ENCODE measurements at regions not wholly inside any gene's neighbourhood (a gene's known extent, or its start where the extent isn't known, plus 50 kb on each side); places are given as distances from the start of the nearest gene placed in this dataset.

DNA sequence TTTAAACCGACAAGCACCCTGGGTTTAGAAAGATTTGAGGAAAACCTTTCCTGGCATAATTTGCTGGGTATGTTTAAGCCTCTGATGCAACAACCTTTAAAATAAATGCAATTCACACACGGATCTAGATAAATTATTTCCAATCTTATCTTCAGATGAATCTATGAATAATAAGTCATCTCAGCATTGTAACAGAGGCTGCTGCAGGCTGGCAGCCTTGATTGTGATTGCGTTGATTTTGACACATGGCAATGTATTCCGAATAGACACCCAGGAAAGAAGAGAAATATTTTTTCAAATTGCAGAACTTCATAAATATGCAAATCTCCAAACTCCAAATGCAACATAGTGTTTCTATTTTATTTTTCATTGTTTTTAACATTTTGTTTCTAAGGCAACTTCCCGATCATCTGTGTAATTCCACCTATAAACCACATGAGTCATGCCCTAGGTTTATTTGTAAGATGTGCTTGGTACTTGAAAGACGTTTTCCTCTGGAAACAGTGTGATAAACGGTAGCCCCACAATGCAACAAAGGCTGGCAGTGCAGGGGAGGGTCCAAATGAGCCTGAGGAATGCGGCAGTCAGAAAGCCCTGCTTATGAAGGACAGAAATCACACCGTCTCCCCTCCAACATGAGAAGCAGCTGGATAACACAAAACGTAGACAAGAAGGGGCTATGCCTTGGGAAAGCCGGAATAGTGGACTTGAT, 359.0 kb downstream of the BRD1 start:
- Histone ChIP-seq H4K8ac (ENCODE audit: low read depth in 2 of 2, low read length in 2 of 2) (no peak overlapping the region), H3K4me3 (ENCODE audit: insufficient read depth, low read depth, low read length) (no peak overlapping the region), H3K9me3 (ENCODE audit: control insufficient read depth, insufficient read depth, low read length) (peaks cover 56% of the 10 kb centered on the region), H3K9me1 (ENCODE audit: insufficient read depth, low read length) (no peaks in the 10 kb centered on the region), H3K14ac (replicated peaks; ENCODE audit: low read depth, low read length) (no peak overlapping the region), H2BK5ac (ENCODE audit: low read depth, low read length, poor library complexity, severe bottlenecking) (no peak overlapping the region), H4K91ac (ENCODE audit: insufficient read depth, low read depth, low read length) (no peak overlapping the region), H3K36me3 (ENCODE audit: control insufficient read depth, insufficient read depth, low read length) (no peaks in the 10 kb centered on the region), H3K18ac (ENCODE audit: low read depth, low read length) (no peak overlapping the region), H2AFZ (replicated peaks; ENCODE audit: low read length, poor library complexity) (no peak overlapping the region), H4K20me1 (ENCODE audit: insufficient read depth, low read length) (no peaks in the 10 kb centered on the region), H3K4me2 (ENCODE audit: low read depth, low read length) (no peak overlapping the region), H3K79me1 (ENCODE audit: low read depth in 1 of 2, low read length in 2 of 2) (no peaks in the 10 kb centered on the region), H2BK120ac (ENCODE audit: low read depth, low read length) (no peak overlapping the region), H3K27me3 (ENCODE audit: control insufficient read depth, insufficient read depth, low read length) (no peaks in the 10 kb centered on the region), H3K23ac (ENCODE audit: low read depth, low read length) (no peak overlapping the region), H2BK15ac (ENCODE audit: low read depth, low read length) (no peak overlapping the region), H3K4me1 (ENCODE audit: control insufficient read depth, insufficient read depth, low read length) (no peaks in the 10 kb centered on the region), H3K9ac (ENCODE audit: low read depth, low read length) (no peak overlapping the region), H2AK5ac (ENCODE audit: low read depth, low read length) (no peak overlapping the region), H3K56ac (ENCODE audit: extremely low read depth, insufficient read depth, low read length) (no peak overlapping the region), H3K27ac (ENCODE audit: insufficient read depth, low read length) (no peak overlapping the region), H3K4ac (ENCODE audit: low read depth, low read length) (no peak overlapping the region), H2AK9ac (replicated peaks; ENCODE audit: low read depth, low read length, poor library complexity) (no peak overlapping the region), H2BK20ac (ENCODE audit: low read depth, low read length) (no peak overlapping the region), H4K5ac (ENCODE audit: low read depth, low read length) (no peak overlapping the region)
- dilution Hi-C loops (cut with HindIII; ENCODE audit: low sequenced_read_pairs, unreplicated experiment) (no loop called here), in situ Hi-C loops (cut with MboI; ENCODE audit: low sequenced_read_pairs) (no loop called here), intact Hi-C loops (cut with micrococcal nuclease) (no loop called here)
- ATAC-seq (ENCODE audit: low read depth) (no peak), DNase-seq (no peak)
- ChIA-PET POLR2A (ENCODE audit: unreplicated experiment) (no interaction called here), CTCF (no interaction called here)
- WGBS, 2 experiments (ENCODE audit: extremely low coverage in 2 of 2, insufficient read length in 1 of 2) = no CpG with 5 or more reads among the region's 11 CpGs
- TF ChIP-seq, protein P1, sequence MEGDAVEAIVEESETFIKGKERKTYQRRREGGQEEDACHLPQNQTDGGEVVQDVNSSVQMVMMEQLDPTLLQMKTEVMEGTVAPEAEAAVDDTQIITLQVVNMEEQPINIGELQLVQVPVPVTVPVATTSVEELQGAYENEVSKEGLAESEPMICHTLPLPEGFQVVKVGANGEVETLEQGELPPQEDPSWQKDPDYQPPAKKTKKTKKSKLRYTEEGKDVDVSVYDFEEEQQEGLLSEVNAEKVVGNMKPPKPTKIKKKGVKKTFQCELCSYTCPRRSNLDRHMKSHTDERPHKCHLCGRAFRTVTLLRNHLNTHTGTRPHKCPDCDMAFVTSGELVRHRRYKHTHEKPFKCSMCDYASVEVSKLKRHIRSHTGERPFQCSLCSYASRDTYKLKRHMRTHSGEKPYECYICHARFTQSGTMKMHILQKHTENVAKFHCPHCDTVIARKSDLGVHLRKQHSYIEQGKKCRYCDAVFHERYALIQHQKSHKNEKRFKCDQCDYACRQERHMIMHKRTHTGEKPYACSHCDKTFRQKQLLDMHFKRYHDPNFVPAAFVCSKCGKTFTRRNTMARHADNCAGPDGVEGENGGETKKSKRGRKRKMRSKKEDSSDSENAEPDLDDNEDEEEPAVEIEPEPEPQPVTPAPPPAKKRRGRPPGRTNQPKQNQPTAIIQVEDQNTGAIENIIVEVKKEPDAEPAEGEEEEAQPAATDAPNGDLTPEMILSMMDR (conservative IDR thresholded peaks at IDR 0.05; ENCODE audit: low read depth, low read length) = no peak
- no peak for TF ChIP-seq RFX5 (IDR thresholded peaks at IDR 0.05; ENCODE audit: low read depth, low read length)
- no peak for TF ChIP-seq RCOR1 (IDR thresholded peaks at IDR 0.05; ENCODE audit: insufficient replicate concordance, low read length)
- TF ChIP-seq FOS (IDR thresholded peaks at IDR 0.05; ENCODE audit: low read depth, low read length) = no peak
- no peak for TF ChIP-seq CEBPB (IDR thresholded peaks at IDR 0.05; ENCODE audit: low read depth, low read length)
- TF ChIP-seq ELK1 (IDR thresholded peaks at IDR 0.05; ENCODE audit: borderline replicate concordance, low read depth, low read length) = no peak
- TF ChIP-seq MAZ (IDR thresholded peaks at IDR 0.05; ENCODE audit: borderline replicate concordance, low read depth, low read length) = no peak
- no peak for TF ChIP-seq SMC3 (IDR thresholded peaks at IDR 0.05; ENCODE audit: low read depth, low read length)
- no peak for TF ChIP-seq NFE2L2 (IDR thresholded peaks at IDR 0.05; ENCODE audit: low read depth, low read length)
- BruUV-seq (replicated peaks) = no TSS peak

Measured in IMR-90 (cell line).